Uterus (tissue), 2 donors: ENCODE measurements at regions not wholly inside any gene's neighbourhood (a gene's known extent, or its start where the extent isn't known, plus 50 kb on each side); places are given as distances from the start of the nearest gene placed in this dataset.

Source experiments
- POLR2A ChIP-seq, 2 donors: fragments of 450-650 bp; IDR thresholded peaks; one replicate each; pipeline ENCODE4 v1.6.1; 2016; ENCODE audit warnings: antibody characterized with exemption in 2 of 2, mild to moderate bottlenecking in 1 of 2, moderate library complexity in 1 of 2
- TF ChIP-seq, protein P1 (sequence below), 4 experiments: fragments of 200-600 bp in 2 of 4; fragments of 450-650 bp in 2 of 4; sonication (generic) in 2 of 4; IDR thresholded peaks; one replicate each; pipeline ENCODE4 v1.5.1; 2016 to 2019; ENCODE audit warnings: antibody characterized with exemption in 4 of 4, mild to moderate bottlenecking in 2 of 4, moderate library complexity in 1 of 4

DNA sequence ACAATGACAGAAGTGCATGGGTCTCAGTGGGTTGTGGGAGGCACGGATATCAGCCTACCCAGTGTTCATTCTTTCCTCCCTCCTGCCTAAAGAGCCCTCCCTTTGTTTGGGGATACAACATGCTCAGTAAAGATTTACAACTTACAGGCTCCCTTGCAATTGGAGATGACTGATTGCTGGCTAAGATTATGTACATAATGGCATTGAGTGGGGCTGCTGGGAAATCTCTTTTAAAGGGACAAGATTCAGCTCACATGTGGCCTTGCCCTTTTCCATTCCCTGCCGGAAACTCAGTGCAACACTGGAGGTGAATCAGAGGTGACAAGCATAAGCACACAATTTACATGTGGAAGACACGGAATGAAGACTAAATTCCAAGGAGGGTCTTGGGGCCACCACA lies 83.7 kb upstream of the CHRM3 start:
- TF ChIP-seq, protein P1, sequence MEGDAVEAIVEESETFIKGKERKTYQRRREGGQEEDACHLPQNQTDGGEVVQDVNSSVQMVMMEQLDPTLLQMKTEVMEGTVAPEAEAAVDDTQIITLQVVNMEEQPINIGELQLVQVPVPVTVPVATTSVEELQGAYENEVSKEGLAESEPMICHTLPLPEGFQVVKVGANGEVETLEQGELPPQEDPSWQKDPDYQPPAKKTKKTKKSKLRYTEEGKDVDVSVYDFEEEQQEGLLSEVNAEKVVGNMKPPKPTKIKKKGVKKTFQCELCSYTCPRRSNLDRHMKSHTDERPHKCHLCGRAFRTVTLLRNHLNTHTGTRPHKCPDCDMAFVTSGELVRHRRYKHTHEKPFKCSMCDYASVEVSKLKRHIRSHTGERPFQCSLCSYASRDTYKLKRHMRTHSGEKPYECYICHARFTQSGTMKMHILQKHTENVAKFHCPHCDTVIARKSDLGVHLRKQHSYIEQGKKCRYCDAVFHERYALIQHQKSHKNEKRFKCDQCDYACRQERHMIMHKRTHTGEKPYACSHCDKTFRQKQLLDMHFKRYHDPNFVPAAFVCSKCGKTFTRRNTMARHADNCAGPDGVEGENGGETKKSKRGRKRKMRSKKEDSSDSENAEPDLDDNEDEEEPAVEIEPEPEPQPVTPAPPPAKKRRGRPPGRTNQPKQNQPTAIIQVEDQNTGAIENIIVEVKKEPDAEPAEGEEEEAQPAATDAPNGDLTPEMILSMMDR (IDR thresholded peaks at IDR 0.05): no peak
- no peak for TF ChIP-seq POLR2A (IDR thresholded peaks at IDR 0.05)
